HFF-Myc (cell line): ENCODE measurements at regions not wholly inside any gene's neighbourhood (a gene's known extent, or its start where the extent isn't known, plus 50 kb on each side); places are given as distances from the start of the nearest gene placed in this dataset.

Experiments used
- DNase-seq: peaks from one replicate; pipeline ENCODE4 v3.0.0-alpha.2; 2011; ENCODE audit warnings: low read depth; ENCODE audit errors: extremely low read depth
- H3K4me3 ChIP-seq: replicated peaks from 2 replicates; pipeline ENCODE4 v1.5.1; 2011; ENCODE audit warnings: low read depth, mild to moderate bottlenecking, control low read depth, low read length
- TF ChIP-seq, protein P1 (sequence below): IDR thresholded peaks from 2 replicates; pipeline ENCODE4 v1.5.1; 2012; ENCODE audit warnings: mild to moderate bottlenecking, low read depth, low read length, control low read depth; ENCODE audit errors: missing control alignments

DNA sequence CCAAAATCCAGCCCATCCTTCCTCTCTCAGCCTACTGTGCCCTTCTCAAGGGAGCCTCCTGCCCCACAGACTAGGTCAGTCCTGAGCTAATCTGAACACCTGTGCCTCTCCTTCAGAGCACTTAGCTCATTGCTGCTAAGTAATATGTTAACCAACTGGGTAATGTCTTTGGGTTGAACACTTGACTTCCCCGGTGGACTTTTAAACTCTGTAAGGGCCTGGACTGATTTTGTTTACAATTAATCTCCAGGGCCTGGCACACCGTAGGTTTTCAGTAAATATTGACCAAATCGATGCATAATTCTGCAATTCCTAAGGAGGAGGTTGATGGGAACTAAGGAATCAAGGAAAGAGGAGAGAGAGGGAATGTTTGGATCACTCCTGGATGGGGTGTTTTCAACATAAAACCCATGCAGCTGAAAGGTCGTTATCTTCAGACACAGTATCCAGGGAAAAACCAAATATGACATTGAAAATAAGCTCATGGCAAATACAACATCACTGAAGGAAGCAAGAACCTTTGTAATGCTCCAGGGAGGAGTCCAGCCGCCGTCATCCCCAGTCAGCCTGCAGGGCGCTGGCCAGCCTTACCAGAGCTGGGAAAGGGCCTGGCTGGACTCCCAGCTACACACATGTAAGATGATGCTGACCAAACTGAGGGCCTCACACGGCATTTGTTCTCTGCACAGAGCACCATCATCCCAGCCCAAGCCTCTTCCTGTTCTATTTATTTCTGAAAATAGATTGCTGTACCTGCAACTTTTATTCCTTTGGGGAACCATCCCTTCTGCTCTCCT is 166.3 kb downstream of the C5orf15 start:
- no peak overlapping the region for H3K4me3 ChIP-seq
- TF ChIP-seq, protein P1, sequence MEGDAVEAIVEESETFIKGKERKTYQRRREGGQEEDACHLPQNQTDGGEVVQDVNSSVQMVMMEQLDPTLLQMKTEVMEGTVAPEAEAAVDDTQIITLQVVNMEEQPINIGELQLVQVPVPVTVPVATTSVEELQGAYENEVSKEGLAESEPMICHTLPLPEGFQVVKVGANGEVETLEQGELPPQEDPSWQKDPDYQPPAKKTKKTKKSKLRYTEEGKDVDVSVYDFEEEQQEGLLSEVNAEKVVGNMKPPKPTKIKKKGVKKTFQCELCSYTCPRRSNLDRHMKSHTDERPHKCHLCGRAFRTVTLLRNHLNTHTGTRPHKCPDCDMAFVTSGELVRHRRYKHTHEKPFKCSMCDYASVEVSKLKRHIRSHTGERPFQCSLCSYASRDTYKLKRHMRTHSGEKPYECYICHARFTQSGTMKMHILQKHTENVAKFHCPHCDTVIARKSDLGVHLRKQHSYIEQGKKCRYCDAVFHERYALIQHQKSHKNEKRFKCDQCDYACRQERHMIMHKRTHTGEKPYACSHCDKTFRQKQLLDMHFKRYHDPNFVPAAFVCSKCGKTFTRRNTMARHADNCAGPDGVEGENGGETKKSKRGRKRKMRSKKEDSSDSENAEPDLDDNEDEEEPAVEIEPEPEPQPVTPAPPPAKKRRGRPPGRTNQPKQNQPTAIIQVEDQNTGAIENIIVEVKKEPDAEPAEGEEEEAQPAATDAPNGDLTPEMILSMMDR: no peak
- no peak for DNase-seq

DNA sequence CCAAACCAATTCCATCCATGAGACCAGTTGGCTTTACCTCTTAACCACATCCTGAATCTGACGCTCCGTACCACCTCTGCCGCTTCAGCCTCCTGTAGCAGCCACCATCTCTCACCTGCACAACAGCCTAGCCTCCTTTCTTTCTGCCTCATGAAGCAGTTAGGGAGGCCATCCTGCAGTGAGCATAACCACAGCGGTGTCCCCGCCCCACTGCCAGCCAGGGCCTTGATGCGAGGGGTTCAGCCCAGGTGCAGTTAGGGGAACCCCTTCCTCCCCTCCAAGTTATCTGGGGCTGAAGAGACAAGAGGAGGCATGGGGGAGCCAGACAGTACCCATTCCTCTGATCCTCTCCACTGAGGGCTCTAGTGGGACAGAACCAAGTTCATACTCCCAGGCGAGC is 167.0 kb downstream of the C5orf15 start:
- H3K4me3 ChIP-seq: no peak overlapping the region
- TF ChIP-seq, protein P1: no peak
- no peak for DNase-seq

DNA sequence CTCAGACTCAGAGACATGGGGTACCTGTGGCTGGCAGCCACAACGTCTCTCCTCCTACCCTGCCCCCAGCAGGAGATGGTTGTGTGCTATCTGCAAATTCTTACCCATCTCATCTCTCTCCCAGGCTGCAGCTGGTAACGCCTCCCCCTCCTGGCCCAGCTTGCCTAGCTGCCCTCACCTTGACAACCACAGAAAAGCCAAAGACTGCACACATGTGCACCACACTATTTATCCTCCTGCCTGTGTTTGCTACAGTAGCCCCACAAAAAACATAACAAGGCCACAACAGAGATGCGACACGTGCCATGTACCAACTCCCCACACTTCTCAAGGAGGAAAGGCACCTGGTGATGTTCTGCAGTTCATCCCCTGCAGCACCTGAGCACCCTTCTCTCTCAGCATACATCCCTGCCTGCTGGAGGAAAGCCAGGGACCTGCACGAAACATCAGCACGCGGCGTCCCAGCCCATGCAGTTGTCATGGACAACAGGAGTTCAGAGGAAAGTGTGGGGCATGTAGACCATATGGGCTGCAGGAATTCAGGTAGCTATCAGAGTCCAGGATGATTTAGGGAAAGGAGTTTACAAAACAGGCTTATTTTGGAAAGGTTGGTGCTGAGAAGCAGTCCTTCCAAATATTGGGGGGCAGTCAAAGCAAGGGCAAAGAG is 168.7 kb downstream of the C5orf15 start:
- H3K4me3 ChIP-seq: no peak overlapping the region
- TF ChIP-seq, protein P1: no peak
- DNase-seq: no peak

DNA sequence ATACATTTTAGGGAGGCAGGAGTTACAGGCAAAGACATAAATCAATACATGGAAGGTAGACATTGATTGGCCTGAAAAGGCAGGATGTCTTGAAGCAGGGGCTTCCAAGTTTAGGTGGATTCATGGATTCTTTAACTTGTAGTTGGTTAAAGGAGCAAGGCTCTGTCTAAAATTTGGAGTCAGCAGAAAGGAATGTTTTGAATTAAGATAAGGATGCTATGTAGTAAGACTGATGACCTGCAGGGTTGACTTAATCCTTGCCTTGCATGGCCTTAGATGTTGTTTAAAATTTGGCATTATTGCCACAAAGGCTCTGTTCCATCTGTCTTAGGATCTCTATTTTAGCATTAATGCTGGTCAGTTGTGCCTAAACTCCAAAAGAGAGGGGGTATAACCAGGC is 171.3 kb downstream of the C5orf15 start:
- TF ChIP-seq, protein P1: no peak
- no peak for DNase-seq
- no peak overlapping the region for H3K4me3 ChIP-seq

DNA sequence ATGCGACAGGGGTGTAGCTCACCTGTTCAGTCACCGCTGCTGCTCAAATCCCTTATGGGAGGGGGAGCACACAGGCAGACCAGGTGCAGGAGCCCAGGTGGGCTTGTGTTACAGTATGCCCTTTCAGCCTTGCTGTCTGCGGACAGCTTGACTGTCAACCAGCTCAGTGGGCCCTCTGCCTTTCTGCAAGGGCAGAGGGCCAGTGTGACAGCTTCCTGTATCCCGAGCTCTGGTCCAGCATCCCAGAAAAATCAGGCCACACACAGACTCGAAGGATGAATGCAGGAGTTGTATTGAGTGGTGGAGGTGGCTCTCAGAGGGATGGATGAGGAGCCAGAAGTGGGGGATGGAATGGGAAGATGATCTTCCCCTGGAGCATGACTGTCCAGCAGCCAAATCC is 172.2 kb downstream of the C5orf15 start:
- TF ChIP-seq, protein P1: no peak
- no peak for DNase-seq
- no peak overlapping the region for H3K4me3 ChIP-seq

DNA sequence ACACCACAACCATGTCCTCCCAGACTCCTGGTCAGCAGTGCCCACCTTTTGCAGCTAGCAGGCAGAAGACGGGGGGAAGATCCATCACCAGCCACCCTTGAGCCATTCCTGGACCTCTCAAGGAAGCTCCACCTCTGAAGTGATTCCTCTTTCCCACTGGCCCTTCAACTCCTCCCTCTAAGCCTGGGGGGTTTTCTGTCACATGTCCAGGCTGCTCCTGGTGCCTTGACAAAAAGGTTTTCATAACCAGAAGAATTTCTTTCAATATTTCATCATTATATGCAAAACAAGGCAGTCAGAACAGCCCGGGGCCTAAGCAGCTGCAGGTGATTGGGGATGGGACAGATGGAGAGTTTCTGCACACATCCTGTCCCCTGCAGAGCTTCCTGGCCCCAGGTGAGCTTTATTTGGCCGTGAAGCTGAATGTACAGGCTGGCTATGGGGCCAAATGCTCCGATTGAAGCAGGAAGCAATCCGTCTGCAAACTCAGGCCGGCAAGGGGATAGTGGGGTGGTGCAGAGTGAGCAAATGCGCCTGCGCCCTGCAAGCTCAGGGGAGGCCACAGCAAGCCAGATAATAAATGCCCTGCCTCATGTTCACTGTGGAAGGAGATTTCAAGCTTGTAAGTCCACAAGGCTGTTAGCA is 173.5 kb downstream of the C5orf15 start:
- TF ChIP-seq, protein P1: no peak
- no peak for DNase-seq
- H3K4me3 ChIP-seq: no peak overlapping the region
